ENCODE measurements at regions not wholly inside any gene's neighbourhood (a gene's known extent, or its start where the extent isn't known, plus 50 kb on each side); places are given as distances from the start of the nearest gene placed in this dataset.

DNA sequence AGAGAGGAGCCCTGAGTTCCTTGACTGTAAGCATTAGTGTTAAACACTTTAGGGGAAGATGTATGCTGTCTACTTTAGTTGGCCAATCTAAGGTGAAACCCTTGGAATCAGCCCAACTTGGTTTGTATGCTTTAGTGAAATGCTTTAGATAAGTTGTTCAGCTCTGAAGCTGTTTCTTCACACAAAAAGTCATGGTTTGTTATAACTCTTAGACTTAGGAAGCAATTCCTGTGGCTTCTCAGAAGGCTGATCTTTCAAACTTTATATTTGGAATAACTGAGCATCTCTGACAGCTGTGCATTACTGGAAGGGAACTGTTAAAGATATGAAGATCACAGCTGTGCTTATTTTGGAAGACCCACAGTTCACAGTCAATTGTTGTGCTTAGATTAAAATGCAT is 714.1 kb downstream of the FAT4 start:
- Histone ChIP-seq H3K4me3 (no peak overlapping the region), H3K27ac (no peak overlapping the region), H3K9me3 (peaks cover 0 to 17% (median 7%) of the 10 kb centered on the region in 3 donors), H3K27me3 (no peaks in the 10 kb centered on the region), H3K36me3 (no peaks in the 10 kb centered on the region), H3K4me1 (peaks cover 0 to 19% (median 2%) of the 10 kb centered on the region in 4 donors)
- DNase-seq = no peak
- intact Hi-C loops (cut with DNase I; ENCODE audit: low total_unique reads) = no loop called here
- no peak for TF ChIP-seq CTCF (IDR thresholded peaks at IDR 0.05)

- no peak for DNase-seq
- intact Hi-C loops (cut with DNase I; ENCODE audit: low total_unique reads) = no loop called here
- no peaks in the 10 kb centered on the region for H3K9me3 ChIP-seq
- H3K27me3 ChIP-seq = no peaks in the 10 kb centered on the region
- no peak overlapping the region for H3K27ac ChIP-seq
- H3K4me1 ChIP-seq = peaks cover 0 to 10% (median 0%) of the 10 kb centered on the region in 4 donors
- no peaks in the 10 kb centered on the region for H3K36me3 ChIP-seq
- TF ChIP-seq CTCF (IDR thresholded peaks at IDR 0.05) = no peak
- H3K4me3 ChIP-seq = no peak overlapping the region
Measured at GRCh38 chr4:126037231-126037630, 722.5 kb downstream of the FAT4 start.

DNA sequence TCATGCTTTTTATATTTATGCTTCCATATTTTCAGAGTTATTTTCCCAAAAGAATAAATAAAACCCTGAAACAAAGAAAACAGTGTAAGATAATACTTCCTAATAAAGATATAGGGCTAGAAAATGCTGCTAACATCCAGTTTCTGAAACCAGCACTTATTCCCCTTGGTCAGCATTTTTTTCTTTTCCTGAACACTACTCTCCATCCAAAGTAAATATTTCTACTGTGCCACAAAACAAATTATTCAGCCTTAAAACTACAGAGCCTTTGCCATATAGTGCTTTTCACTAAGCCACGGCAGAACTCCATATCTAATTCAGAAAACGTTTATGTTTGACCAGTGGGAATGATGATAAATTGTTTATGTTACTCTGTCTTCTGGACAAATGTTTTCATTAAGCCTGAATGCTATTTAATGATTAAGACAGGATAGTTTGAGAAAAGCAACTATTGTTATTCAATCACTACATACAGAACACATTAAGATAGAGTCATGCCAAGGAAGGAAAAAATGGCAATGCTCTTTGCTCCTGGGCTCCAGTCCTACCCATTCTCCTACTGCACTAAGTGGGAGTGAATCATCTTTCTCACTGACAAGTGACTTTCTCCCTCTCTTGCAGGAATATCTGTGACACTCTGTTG is 723.9 kb downstream of the FAT4 start:
- Histone ChIP-seq H3K4me3 (no peak overlapping the region), H3K9me3 (no peaks in the 10 kb centered on the region), H3K27ac (peak overlapping the region in 1 of 2 donors; percentile 21), H3K36me3 (no peaks in the 10 kb centered on the region), H3K27me3 (no peaks in the 10 kb centered on the region), H3K4me1 (peaks cover 0 to 10% (median 0%) of the 10 kb centered on the region in 4 donors)
- intact Hi-C loops (cut with DNase I; ENCODE audit: low total_unique reads) = no loop called here
- TF ChIP-seq CTCF (IDR thresholded peaks at IDR 0.05) = no peak
- no peak for DNase-seq

DNA sequence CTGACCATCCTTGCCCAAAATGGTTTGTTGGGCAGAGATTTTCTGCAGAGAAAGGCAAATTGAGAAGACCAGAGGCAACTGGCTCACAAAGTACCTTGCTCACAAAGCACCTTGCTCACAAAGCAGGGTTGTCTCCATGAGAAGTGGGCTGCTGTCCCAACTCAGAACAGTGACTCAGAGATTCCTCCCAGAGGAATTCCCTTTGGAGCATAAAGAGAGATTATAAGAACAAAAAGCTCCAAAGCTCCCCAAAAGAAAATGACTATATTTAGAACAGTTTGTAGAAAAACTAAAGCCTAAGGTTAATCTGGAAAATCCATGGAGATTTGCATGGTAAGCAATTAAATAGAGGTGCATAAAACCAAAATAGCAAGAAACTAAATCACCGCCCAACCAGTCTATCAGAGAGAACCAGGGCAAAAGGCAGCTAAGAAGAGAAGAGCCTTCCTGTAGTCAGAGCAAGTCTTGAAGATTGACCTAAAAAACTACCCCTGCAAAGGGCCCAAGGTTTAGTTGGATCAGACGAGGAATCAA is 731.4 kb downstream of the FAT4 start:
- Histone ChIP-seq H3K4me1 (no peaks in the 10 kb centered on the region), H3K9me3 (peaks cover 0 to 4% (median 0%) of the 10 kb centered on the region in 3 donors), H3K27me3 (no peaks in the 10 kb centered on the region), H3K4me3 (no peak overlapping the region), H3K27ac (no peak overlapping the region), H3K36me3 (no peaks in the 10 kb centered on the region)
- DNase-seq = no peak
- no peak for TF ChIP-seq CTCF (IDR thresholded peaks at IDR 0.05)
- intact Hi-C loops (cut with DNase I; ENCODE audit: low total_unique reads) = no loop called here

- Histone ChIP-seq H3K27me3 (no peaks in the 10 kb centered on the region), H3K4me3 (no peak overlapping the region), H3K9me3 (peaks cover 0 to 4% (median 0%) of the 10 kb centered on the region in 3 donors), H3K27ac (no peak overlapping the region), H3K36me3 (no peaks in the 10 kb centered on the region), H3K4me1 (peaks cover 0 to 5% (median 4%) of the 10 kb centered on the region in 4 donors)
- TF ChIP-seq CTCF (IDR thresholded peaks at IDR 0.05) = no peak
- intact Hi-C loops (cut with DNase I; ENCODE audit: low total_unique reads) = no loop called here
- no peak for DNase-seq
Measured at GRCh38 chr4:126047114-126047513, 732.4 kb downstream of the FAT4 start.
